ENCODE measurements at regions not wholly inside any gene's neighbourhood (a gene's known extent, or its start where the extent isn't known, plus 50 kb on each side); places are given as distances from the start of the nearest gene placed in this dataset.

- TF ChIP-seq, protein P1, sequence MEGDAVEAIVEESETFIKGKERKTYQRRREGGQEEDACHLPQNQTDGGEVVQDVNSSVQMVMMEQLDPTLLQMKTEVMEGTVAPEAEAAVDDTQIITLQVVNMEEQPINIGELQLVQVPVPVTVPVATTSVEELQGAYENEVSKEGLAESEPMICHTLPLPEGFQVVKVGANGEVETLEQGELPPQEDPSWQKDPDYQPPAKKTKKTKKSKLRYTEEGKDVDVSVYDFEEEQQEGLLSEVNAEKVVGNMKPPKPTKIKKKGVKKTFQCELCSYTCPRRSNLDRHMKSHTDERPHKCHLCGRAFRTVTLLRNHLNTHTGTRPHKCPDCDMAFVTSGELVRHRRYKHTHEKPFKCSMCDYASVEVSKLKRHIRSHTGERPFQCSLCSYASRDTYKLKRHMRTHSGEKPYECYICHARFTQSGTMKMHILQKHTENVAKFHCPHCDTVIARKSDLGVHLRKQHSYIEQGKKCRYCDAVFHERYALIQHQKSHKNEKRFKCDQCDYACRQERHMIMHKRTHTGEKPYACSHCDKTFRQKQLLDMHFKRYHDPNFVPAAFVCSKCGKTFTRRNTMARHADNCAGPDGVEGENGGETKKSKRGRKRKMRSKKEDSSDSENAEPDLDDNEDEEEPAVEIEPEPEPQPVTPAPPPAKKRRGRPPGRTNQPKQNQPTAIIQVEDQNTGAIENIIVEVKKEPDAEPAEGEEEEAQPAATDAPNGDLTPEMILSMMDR (IDR thresholded peaks at IDR 0.05; ENCODE audit: borderline replicate concordance, extremely low read depth, low read length, poor library complexity, severe bottlenecking), result no peak
- TF ChIP-seq EZH2 (IDR thresholded peaks at IDR 0.05; ENCODE audit: borderline replicate concordance, low read depth, low read length, severe bottlenecking), result no peak
Measured at GRCh38 chr9:106339882-106340281, 523.1 kb upstream of the ZNF462 start.

All from DND-41 (cell line).